Mammary epithelial cell (primary cell): ENCODE measurements at regions not wholly inside any gene's neighbourhood (a gene's known extent, or its start where the extent isn't known, plus 50 kb on each side); places are given as distances from the start of the nearest gene placed in this dataset.

Experiments used
- EZH2 ChIP-seq: IDR thresholded peaks from 2 replicates; pipeline ENCODE4 v1.6.1; 2012; ENCODE audit warnings: low read length, inconsistent platforms, borderline replicate concordance
- TF ChIP-seq, protein P1 (sequence below), 2 donors: IDR thresholded peaks in 1 of 2; conservative IDR thresholded peaks in 1 of 2; 2 replicates each; pipeline ENCODE4 v1.5.1; 2011 to 2012; ENCODE audit warnings: inconsistent platforms in 2 of 2, low read length in 2 of 2, mild to moderate bottlenecking in 2 of 2, control low read depth in 1 of 2, low read depth in 1 of 2; ENCODE audit not compliant: insufficient read depth in 1 of 2; ENCODE audit errors: extremely low read depth in 1 of 2

GRCh38 chr1:187516874-187517273 is 688.1 kb downstream of the PLA2G4A start:
- TF ChIP-seq, protein P1, sequence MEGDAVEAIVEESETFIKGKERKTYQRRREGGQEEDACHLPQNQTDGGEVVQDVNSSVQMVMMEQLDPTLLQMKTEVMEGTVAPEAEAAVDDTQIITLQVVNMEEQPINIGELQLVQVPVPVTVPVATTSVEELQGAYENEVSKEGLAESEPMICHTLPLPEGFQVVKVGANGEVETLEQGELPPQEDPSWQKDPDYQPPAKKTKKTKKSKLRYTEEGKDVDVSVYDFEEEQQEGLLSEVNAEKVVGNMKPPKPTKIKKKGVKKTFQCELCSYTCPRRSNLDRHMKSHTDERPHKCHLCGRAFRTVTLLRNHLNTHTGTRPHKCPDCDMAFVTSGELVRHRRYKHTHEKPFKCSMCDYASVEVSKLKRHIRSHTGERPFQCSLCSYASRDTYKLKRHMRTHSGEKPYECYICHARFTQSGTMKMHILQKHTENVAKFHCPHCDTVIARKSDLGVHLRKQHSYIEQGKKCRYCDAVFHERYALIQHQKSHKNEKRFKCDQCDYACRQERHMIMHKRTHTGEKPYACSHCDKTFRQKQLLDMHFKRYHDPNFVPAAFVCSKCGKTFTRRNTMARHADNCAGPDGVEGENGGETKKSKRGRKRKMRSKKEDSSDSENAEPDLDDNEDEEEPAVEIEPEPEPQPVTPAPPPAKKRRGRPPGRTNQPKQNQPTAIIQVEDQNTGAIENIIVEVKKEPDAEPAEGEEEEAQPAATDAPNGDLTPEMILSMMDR (conservative IDR thresholded peaks at IDR 0.05 in 1 of 2, IDR thresholded peaks at IDR 0.05 in 1 of 2; ENCODE audit: extremely low read depth in 1 of 2, insufficient read depth in 1 of 2, low read depth in 1 of 2, low read length in 2 of 2) = no peak
- TF ChIP-seq EZH2 = no peak
